ENCODE measurements at regions not wholly inside any gene's neighbourhood (a gene's known extent, or its start where the extent isn't known, plus 50 kb on each side); places are given as distances from the start of the nearest gene placed in this dataset.

GRCh38 chr12:124194264-124194892 lies 100.5 kb upstream of the RFLNA start:
- ChIA-PET CTCF (ENCODE audit: partially characterized antibody) (no interaction called here), POLR2A (ENCODE audit: partially characterized antibody) (no interaction called here)
- intact Hi-C loops (cut with micrococcal nuclease), result no loop called here
- no peaks in the 10 kb centered on the region for H3K4me1 ChIP-seq (ENCODE audit: insufficient read depth, low read length)
- H3K36me3 ChIP-seq (ENCODE audit: insufficient read depth, low read length), result no peaks in the 10 kb centered on the region
- no peaks in the 10 kb centered on the region for H3K27me3 ChIP-seq (ENCODE audit: insufficient read depth, low read length)
- DNase-seq, result no peak
- no peaks in the 10 kb centered on the region for H3K9me3 ChIP-seq (ENCODE audit: control insufficient read depth in 1 of 2, low read length in 2 of 2)
- Mint-ChIP-seq H3K27me3 (peaks cover 4 to 9% of the 10 kb centered on the region in 2 donors), H3K9me3 (peaks cover 0 to 17% (median 6%) of the 10 kb centered on the region in 8 donors), H3K4me1 (no peaks in the 10 kb centered on the region), H3K36me3 (peaks cover 0 to 4% of the 10 kb centered on the region in 2 donors), H3K4me3 (no peak overlapping the region), H3K27ac (peak overlapping the region in 1 of 7 donors; percentile 9)
- no peak overlapping the region for H3K4me3 ChIP-seq (ENCODE audit: low read length in 2 of 2)
- no peak overlapping the region for H3K27ac ChIP-seq (ENCODE audit: low read depth, low read length)

GRCh38 chr12:124194893-124195566 lies 99.9 kb upstream of the RFLNA start:
- no peaks in the 10 kb centered on the region for H3K4me1 Mint-ChIP-seq
- ChIA-PET CTCF (ENCODE audit: partially characterized antibody) (no interaction called here), POLR2A (ENCODE audit: partially characterized antibody) (no interaction called here)
- H3K9me3 Mint-ChIP-seq, result peaks cover 0 to 17% (median 6%) of the 10 kb centered on the region in 8 donors
- no peak overlapping the region for H3K4me3 ChIP-seq (ENCODE audit: low read length in 2 of 2)
- intact Hi-C loops (cut with micrococcal nuclease), result no loop called here
- no peaks in the 10 kb centered on the region for H3K4me1 ChIP-seq (ENCODE audit: insufficient read depth, low read length)
- no peaks in the 10 kb centered on the region for H3K9me3 ChIP-seq (ENCODE audit: control insufficient read depth in 1 of 2, low read length in 2 of 2)
- H3K27me3 ChIP-seq (ENCODE audit: insufficient read depth, low read length), result no peaks in the 10 kb centered on the region
- H3K27me3 Mint-ChIP-seq, result peaks cover 4 to 9% of the 10 kb centered on the region in 2 donors
- no peak for DNase-seq
- peaks cover 0 to 4% of the 10 kb centered on the region in 2 donors for H3K36me3 Mint-ChIP-seq
- no peak overlapping the region for H3K27ac Mint-ChIP-seq
- no peak overlapping the region for H3K27ac ChIP-seq (ENCODE audit: low read depth, low read length)
- no peaks in the 10 kb centered on the region for H3K36me3 ChIP-seq (ENCODE audit: insufficient read depth, low read length)
- no peak overlapping the region for H3K4me3 Mint-ChIP-seq

- Histone ChIP-seq H3K9me3 (ENCODE audit: control insufficient read depth in 1 of 2, low read length in 2 of 2) (no peaks in the 10 kb centered on the region), H3K27ac (ENCODE audit: low read depth, low read length) (no peak overlapping the region), H3K4me3 (ENCODE audit: low read length in 2 of 2) (no peak overlapping the region), H3K4me1 (ENCODE audit: insufficient read depth, low read length) (no peaks in the 10 kb centered on the region), H3K27me3 (ENCODE audit: insufficient read depth, low read length) (no peaks in the 10 kb centered on the region), H3K36me3 (ENCODE audit: insufficient read depth, low read length) (no peaks in the 10 kb centered on the region)
- Mint-ChIP-seq H3K4me1 (no peaks in the 10 kb centered on the region), H3K4me3 (no peak overlapping the region), H3K9me3 (peaks cover 0 to 17% (median 6%) of the 10 kb centered on the region in 8 donors), H3K36me3 (peaks cover 0 to 4% of the 10 kb centered on the region in 2 donors), H3K27ac (no peak overlapping the region), H3K27me3 (peaks cover 4 to 9% of the 10 kb centered on the region in 2 donors)
- no peak for DNase-seq
- ChIA-PET POLR2A (ENCODE audit: partially characterized antibody) (no interaction called here), CTCF (ENCODE audit: partially characterized antibody) (interaction anchor here (1.1 kb wide), 1 partner anchor 571 kb away, joined by 3 read pairs; no protein-coding TSS in a partner anchor)
- intact Hi-C loops (cut with micrococcal nuclease), result no loop called here
Measured at GRCh38 chr12:124195567-124195942, 99.3 kb upstream of the RFLNA start.

GRCh38 chr12:124196236-124196635 lies 98.7 kb upstream of the RFLNA start:
- ChIA-PET CTCF (ENCODE audit: partially characterized antibody) (interaction anchor here (1.1 kb wide), 1 partner anchor 570 kb away, joined by 3 read pairs; no protein-coding TSS in a partner anchor), POLR2A (ENCODE audit: partially characterized antibody) (no interaction called here)
- H3K27me3 ChIP-seq (ENCODE audit: insufficient read depth, low read length), result no peaks in the 10 kb centered on the region
- no peak overlapping the region for H3K4me3 ChIP-seq (ENCODE audit: low read length in 2 of 2)
- Mint-ChIP-seq H3K9me3 (peaks cover 0 to 21% (median 7%) of the 10 kb centered on the region in 8 donors), H3K4me3 (no peak overlapping the region), H3K4me1 (no peaks in the 10 kb centered on the region), H3K36me3 (peaks cover 0 to 4% of the 10 kb centered on the region in 2 donors), H3K27ac (no peak overlapping the region), H3K27me3 (peaks cover 4 to 11% of the 10 kb centered on the region in 2 donors)
- H3K4me1 ChIP-seq (ENCODE audit: insufficient read depth, low read length), result no peaks in the 10 kb centered on the region
- H3K27ac ChIP-seq (ENCODE audit: low read depth, low read length), result no peak overlapping the region
- no peak for DNase-seq
- H3K36me3 ChIP-seq (ENCODE audit: insufficient read depth, low read length), result no peaks in the 10 kb centered on the region
- intact Hi-C loops (cut with micrococcal nuclease), result no loop called here
- no peaks in the 10 kb centered on the region for H3K9me3 ChIP-seq (ENCODE audit: control insufficient read depth in 1 of 2, low read length in 2 of 2)

GRCh38 chr12:124201248-124201647 lies 93.6 kb upstream of the RFLNA start:
- H3K27me3 Mint-ChIP-seq, result peaks cover 6 to 14% of the 10 kb centered on the region in 2 donors
- intact Hi-C loops (cut with micrococcal nuclease), result no loop called here
- H3K27ac Mint-ChIP-seq, result no peak overlapping the region
- no peaks in the 10 kb centered on the region for H3K4me1 Mint-ChIP-seq
- no peaks in the 10 kb centered on the region for H3K9me3 ChIP-seq (ENCODE audit: control insufficient read depth in 1 of 2, low read length in 2 of 2)
- no peaks in the 10 kb centered on the region for H3K4me1 ChIP-seq (ENCODE audit: insufficient read depth, low read length)
- ChIA-PET POLR2A (ENCODE audit: partially characterized antibody) (no interaction called here), CTCF (ENCODE audit: partially characterized antibody) (no interaction called here)
- no peak for DNase-seq
- H3K4me3 Mint-ChIP-seq, result no peak overlapping the region
- H3K36me3 Mint-ChIP-seq, result peaks cover 0 to 4% of the 10 kb centered on the region in 2 donors
- H3K27me3 ChIP-seq (ENCODE audit: insufficient read depth, low read length), result no peaks in the 10 kb centered on the region
- H3K36me3 ChIP-seq (ENCODE audit: insufficient read depth, low read length), result no peaks in the 10 kb centered on the region
- H3K27ac ChIP-seq (ENCODE audit: low read depth, low read length), result no peak overlapping the region
- H3K9me3 Mint-ChIP-seq, result peaks cover 6 to 34% (median 17%) of the 10 kb centered on the region in 8 donors
- H3K4me3 ChIP-seq (ENCODE audit: low read length in 2 of 2), result no peak overlapping the region

GRCh38 chr12:124203176-124203575 lies 91.7 kb upstream of the RFLNA start:
- POLR2A ChIA-PET (ENCODE audit: partially characterized antibody), result no interaction called here
- Histone ChIP-seq H3K27ac (ENCODE audit: low read depth, low read length) (no peak overlapping the region), H3K4me1 (ENCODE audit: insufficient read depth, low read length) (no peaks in the 10 kb centered on the region), H3K36me3 (ENCODE audit: insufficient read depth, low read length) (no peaks in the 10 kb centered on the region), H3K4me3 (ENCODE audit: low read length in 2 of 2) (no peak overlapping the region), H3K9me3 (ENCODE audit: control insufficient read depth in 1 of 2, low read length in 2 of 2) (no peaks in the 10 kb centered on the region), H3K27me3 (ENCODE audit: insufficient read depth, low read length) (no peaks in the 10 kb centered on the region)
- Mint-ChIP-seq H3K4me1 (no peaks in the 10 kb centered on the region), H3K27ac (no peak overlapping the region), H3K36me3 (no peaks in the 10 kb centered on the region), H3K4me3 (no peak overlapping the region), H3K9me3 (peaks cover 5 to 30% (median 18%) of the 10 kb centered on the region in 8 donors), H3K27me3 (peaks cover 6 to 16% of the 10 kb centered on the region in 2 donors)
- intact Hi-C loops (cut with micrococcal nuclease), result no loop called here
- DNase-seq, result no peak
- CTCF ChIA-PET (ENCODE audit: partially characterized antibody), result no interaction called here

- no peak overlapping the region for H3K27ac ChIP-seq (ENCODE audit: low read depth, low read length)
- no peaks in the 10 kb centered on the region for H3K36me3 Mint-ChIP-seq
- peak overlapping the region in 1 of 7 donors; percentile 63 for H3K27ac Mint-ChIP-seq
- peaks cover 5 to 28% (median 18%) of the 10 kb centered on the region in 8 donors for H3K9me3 Mint-ChIP-seq
- ChIA-PET CTCF (ENCODE audit: partially characterized antibody) (no interaction called here), POLR2A (ENCODE audit: partially characterized antibody) (no interaction called here)
- no peak overlapping the region for H3K4me3 ChIP-seq (ENCODE audit: low read length in 2 of 2)
- no peak overlapping the region for H3K4me3 Mint-ChIP-seq
- H3K36me3 ChIP-seq (ENCODE audit: insufficient read depth, low read length), result no peaks in the 10 kb centered on the region
- H3K9me3 ChIP-seq (ENCODE audit: control insufficient read depth in 1 of 2, low read length in 2 of 2), result no peaks in the 10 kb centered on the region
- DNase-seq, result no peak
- H3K4me1 Mint-ChIP-seq, result no peaks in the 10 kb centered on the region
- H3K27me3 Mint-ChIP-seq, result peaks cover 6 to 18% of the 10 kb centered on the region in 2 donors
- H3K4me1 ChIP-seq (ENCODE audit: insufficient read depth, low read length), result no peaks in the 10 kb centered on the region
- intact Hi-C loops (cut with micrococcal nuclease), result no loop called here
- no peaks in the 10 kb centered on the region for H3K27me3 ChIP-seq (ENCODE audit: insufficient read depth, low read length)
Measured at GRCh38 chr12:124205405-124205804, 89.5 kb upstream of the RFLNA start.

Measured in CD4-positive, alpha-beta memory T cell (primary cell).